ENCODE measurements at regions not wholly inside any gene's neighbourhood (a gene's known extent, or its start where the extent isn't known, plus 50 kb on each side); places are given as distances from the start of the nearest gene placed in this dataset.

DNA sequence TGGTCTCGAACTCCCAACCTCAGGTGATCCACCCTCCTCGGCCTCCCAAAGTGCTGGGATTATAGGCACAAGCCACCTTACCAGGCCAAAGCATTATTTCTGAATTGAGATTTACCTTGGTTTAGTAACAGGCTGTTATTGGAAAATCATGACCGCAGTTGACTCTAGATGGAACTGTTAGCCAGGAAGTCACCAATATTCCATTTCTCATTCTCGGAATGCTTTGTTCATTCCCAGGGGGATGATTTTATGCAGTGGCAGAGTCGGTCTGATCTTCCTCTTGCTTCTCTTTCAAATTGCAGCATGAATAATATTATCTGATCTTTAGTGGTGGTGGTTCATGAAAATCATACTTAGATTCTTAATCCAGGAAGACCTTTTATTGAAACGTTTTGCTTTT lies 195.5 kb upstream of the MBNL1 start:
- H3K4me3 ChIP-seq (IDR thresholded peaks at IDR 0.05; ENCODE audit: insufficient read depth, low read depth, low read length) = no peak overlapping the region
- no peak overlapping the region for H2AFZ ChIP-seq (ENCODE audit: low read depth)
- peaks cover 3% of the 10 kb centered on the region for H3K4me1 ChIP-seq (ENCODE audit: low read depth, poor library complexity, severe bottlenecking)
- no peak overlapping the region for H3K9ac ChIP-seq
- no peaks in the 10 kb centered on the region for H3K36me3 ChIP-seq (ENCODE audit: insufficient read depth)
- H4K20me1 ChIP-seq (ENCODE audit: insufficient read depth) = no peaks in the 10 kb centered on the region
- H3K79me2 ChIP-seq (ENCODE audit: insufficient read depth, low read depth) = no peaks in the 10 kb centered on the region; the same call in 1 of the 2 replicates
- TF ChIP-seq, protein P1, sequence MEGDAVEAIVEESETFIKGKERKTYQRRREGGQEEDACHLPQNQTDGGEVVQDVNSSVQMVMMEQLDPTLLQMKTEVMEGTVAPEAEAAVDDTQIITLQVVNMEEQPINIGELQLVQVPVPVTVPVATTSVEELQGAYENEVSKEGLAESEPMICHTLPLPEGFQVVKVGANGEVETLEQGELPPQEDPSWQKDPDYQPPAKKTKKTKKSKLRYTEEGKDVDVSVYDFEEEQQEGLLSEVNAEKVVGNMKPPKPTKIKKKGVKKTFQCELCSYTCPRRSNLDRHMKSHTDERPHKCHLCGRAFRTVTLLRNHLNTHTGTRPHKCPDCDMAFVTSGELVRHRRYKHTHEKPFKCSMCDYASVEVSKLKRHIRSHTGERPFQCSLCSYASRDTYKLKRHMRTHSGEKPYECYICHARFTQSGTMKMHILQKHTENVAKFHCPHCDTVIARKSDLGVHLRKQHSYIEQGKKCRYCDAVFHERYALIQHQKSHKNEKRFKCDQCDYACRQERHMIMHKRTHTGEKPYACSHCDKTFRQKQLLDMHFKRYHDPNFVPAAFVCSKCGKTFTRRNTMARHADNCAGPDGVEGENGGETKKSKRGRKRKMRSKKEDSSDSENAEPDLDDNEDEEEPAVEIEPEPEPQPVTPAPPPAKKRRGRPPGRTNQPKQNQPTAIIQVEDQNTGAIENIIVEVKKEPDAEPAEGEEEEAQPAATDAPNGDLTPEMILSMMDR (conservative IDR thresholded peaks at IDR 0.05; ENCODE audit: low read depth, low read length) = no peak
- H3K4me2 ChIP-seq = no peak overlapping the region
- no peaks in the 10 kb centered on the region for H3K27me3 ChIP-seq (ENCODE audit: insufficient read depth, low read depth)
- H3K27ac ChIP-seq = no peak overlapping the region

DNA sequence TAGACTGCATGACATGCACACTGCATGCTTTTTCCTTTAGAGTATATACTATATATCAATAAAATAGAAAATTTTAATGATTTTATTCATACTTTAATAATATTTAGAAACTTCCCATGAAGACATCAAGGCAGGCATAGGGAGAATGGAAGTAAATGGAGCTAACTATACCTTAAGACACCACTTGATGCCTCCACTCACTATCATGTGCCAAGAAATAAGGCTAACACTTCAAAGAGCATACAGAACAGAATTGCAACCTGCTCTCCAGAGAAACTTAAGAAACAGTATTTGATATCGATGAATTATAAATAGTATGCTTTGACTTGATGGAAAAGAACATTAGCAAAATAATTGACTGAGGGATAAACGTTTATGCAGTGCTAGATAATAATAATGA lies 192.6 kb upstream of the MBNL1 start:
- H2AFZ ChIP-seq (ENCODE audit: low read depth) = no peak overlapping the region
- no peaks in the 10 kb centered on the region for H4K20me1 ChIP-seq (ENCODE audit: insufficient read depth)
- no peaks in the 10 kb centered on the region; the same call in 1 of the 2 replicates for H3K79me2 ChIP-seq (ENCODE audit: insufficient read depth, low read depth)
- H3K4me3 ChIP-seq (IDR thresholded peaks at IDR 0.05; ENCODE audit: insufficient read depth, low read depth, low read length) = no peak overlapping the region
- TF ChIP-seq, protein P1 (conservative IDR thresholded peaks at IDR 0.05; ENCODE audit: low read depth, low read length) = no peak
- no peaks in the 10 kb centered on the region for H3K36me3 ChIP-seq (ENCODE audit: insufficient read depth)
- H3K4me2 ChIP-seq = no peak overlapping the region
- H3K27ac ChIP-seq = no peak overlapping the region
- H3K9ac ChIP-seq = no peak overlapping the region
- H3K27me3 ChIP-seq (ENCODE audit: insufficient read depth, low read depth) = no peaks in the 10 kb centered on the region
- peaks cover 3% of the 10 kb centered on the region for H3K4me1 ChIP-seq (ENCODE audit: low read depth, poor library complexity, severe bottlenecking)

DNA sequence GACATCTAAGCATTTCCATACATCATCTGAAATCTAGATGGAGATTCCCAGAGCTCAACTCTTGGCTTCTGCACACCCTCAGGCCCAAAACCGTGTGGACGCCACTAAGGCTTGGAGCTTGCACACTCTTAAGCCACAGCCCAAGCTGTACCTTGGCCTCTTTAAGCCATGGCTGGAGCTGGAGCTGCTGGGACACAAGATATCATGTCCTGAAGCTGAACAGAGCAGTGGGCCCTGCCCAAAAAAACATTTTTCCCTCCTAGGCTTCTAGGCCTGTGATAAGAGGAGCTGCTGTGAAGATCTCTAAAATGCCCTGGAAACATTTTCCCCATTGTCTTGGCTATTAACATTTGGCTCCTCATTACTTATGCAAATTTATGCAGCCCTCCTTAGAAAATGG lies 188.7 kb upstream of the MBNL1 start:
- TF ChIP-seq, protein P1 (conservative IDR thresholded peaks at IDR 0.05; ENCODE audit: low read depth, low read length) = no peak
- no peak overlapping the region for H3K4me2 ChIP-seq
- no peak overlapping the region for H3K27ac ChIP-seq
- no peaks in the 10 kb centered on the region for H3K27me3 ChIP-seq (ENCODE audit: insufficient read depth, low read depth)
- H3K36me3 ChIP-seq (ENCODE audit: insufficient read depth) = no peaks in the 10 kb centered on the region
- H3K9ac ChIP-seq = no peak overlapping the region
- H3K4me3 ChIP-seq (IDR thresholded peaks at IDR 0.05; ENCODE audit: insufficient read depth, low read depth, low read length) = no peak overlapping the region
- no peaks in the 10 kb centered on the region for H3K79me2 ChIP-seq (ENCODE audit: insufficient read depth, low read depth)
- H3K4me1 ChIP-seq (ENCODE audit: low read depth, poor library complexity, severe bottlenecking) = peaks cover 3% of the 10 kb centered on the region
- no peak overlapping the region for H2AFZ ChIP-seq (ENCODE audit: low read depth)
- H4K20me1 ChIP-seq (ENCODE audit: insufficient read depth) = no peaks in the 10 kb centered on the region

DNA sequence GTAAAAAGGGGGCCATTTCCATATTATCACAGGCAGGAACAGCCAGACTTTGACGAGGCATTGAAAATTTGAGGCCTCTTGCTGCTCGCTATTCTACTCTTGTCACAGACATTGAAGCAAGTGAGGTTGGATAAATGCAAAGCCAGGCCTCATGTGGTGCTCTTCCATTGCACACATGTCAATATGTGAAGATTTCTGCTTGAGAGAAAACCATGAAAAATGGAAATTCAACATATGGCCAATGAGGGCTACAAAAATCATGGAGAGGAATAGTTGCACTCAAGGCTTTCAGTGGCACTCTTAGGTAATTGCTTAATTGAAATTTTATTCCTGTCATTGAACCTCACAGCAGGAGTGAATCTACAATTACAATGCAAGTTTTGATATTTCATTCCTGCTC lies 185.6 kb upstream of the MBNL1 start:
- H3K27me3 ChIP-seq (ENCODE audit: insufficient read depth, low read depth) = no peaks in the 10 kb centered on the region
- no peaks in the 10 kb centered on the region for H3K79me2 ChIP-seq (ENCODE audit: insufficient read depth, low read depth)
- H4K20me1 ChIP-seq (ENCODE audit: insufficient read depth) = no peaks in the 10 kb centered on the region
- TF ChIP-seq, protein P1 (conservative IDR thresholded peaks at IDR 0.05; ENCODE audit: low read depth, low read length) = no peak
- no peaks in the 10 kb centered on the region for H3K36me3 ChIP-seq (ENCODE audit: insufficient read depth)
- H3K9ac ChIP-seq = no peak overlapping the region
- H2AFZ ChIP-seq (ENCODE audit: low read depth) = no peak overlapping the region
- no peak overlapping the region for H3K4me2 ChIP-seq
- no peaks in the 10 kb centered on the region for H3K4me1 ChIP-seq (ENCODE audit: low read depth, poor library complexity, severe bottlenecking)
- H3K4me3 ChIP-seq (IDR thresholded peaks at IDR 0.05; ENCODE audit: insufficient read depth, low read depth, low read length) = no peak overlapping the region
- no peak overlapping the region for H3K27ac ChIP-seq

All from KMS-11 (cell line).